SK-N-SH (cell line): ENCODE measurements at regions not wholly inside any gene's neighbourhood (a gene's known extent, or its start where the extent isn't known, plus 50 kb on each side); places are given as distances from the start of the nearest gene placed in this dataset.

Experiments used
- CHD2 ChIP-seq: fragments of 150-350 bp; IDR thresholded peaks from 2 replicates; pipeline ENCODE4 v1.6.1; 2018; ENCODE audit warnings: low read length; ENCODE audit not compliant: partially characterized antibody
- CTCF ChIP-seq: fragments of 200-600 bp; sonication (generic); IDR thresholded peaks from 2 replicates; pipeline ENCODE4 v1.6.1; 2017; ENCODE audit warnings: antibody characterized with exemption, mild to moderate bottlenecking, moderate library complexity
- EP300 ChIP-seq, 2 experiments: IDR thresholded peaks; 2 replicates each; pipeline versions ENCODE4 v1.4.0 to v1.6.1; 2012; ENCODE audit warnings: borderline replicate concordance in 1 of 2, low read depth in 1 of 2, low read length in 1 of 2
- EZH2phosphoT487 ChIP-seq: fragments of 200-600 bp; sonication (generic); IDR thresholded peaks from 2 replicates; pipeline ENCODE4 v1.6.1; 2017; ENCODE audit warnings: low read depth, mixed run types, mild to moderate bottlenecking, antibody characterized with exemption, moderate library complexity, borderline replicate concordance
- MAX ChIP-seq: IDR thresholded peaks from 2 replicates; pipeline ENCODE4 v1.4.0; 2012; ENCODE audit warnings: low read depth
- NFIC ChIP-seq: IDR thresholded peaks from 2 replicates; pipeline ENCODE4 v1.4.0; 2012; ENCODE audit warnings: borderline replicate concordance
- POLR2AphosphoS5 ChIP-seq: IDR thresholded peaks from 2 replicates; pipeline ENCODE4 v1.6.1; 2012; ENCODE audit warnings: low read depth, low read length
- RAD21 ChIP-seq: IDR thresholded peaks from 2 replicates; pipeline ENCODE4 v1.6.1; 2012; ENCODE audit warnings: mild to moderate bottlenecking, low read length
- SMC3 ChIP-seq: IDR thresholded peaks from 2 replicates; pipeline ENCODE4 v1.6.1; 2012; ENCODE audit warnings: low read depth, low read length, improper control_type of control experiment
- USF2 ChIP-seq: fragments of 150-350 bp; IDR thresholded peaks from 2 replicates; pipeline ENCODE4 v1.6.1; 2017; ENCODE audit warnings: antibody characterized with exemption, low read length, low read depth, borderline replicate concordance
- YY1 ChIP-seq: IDR thresholded peaks from 2 replicates; pipeline ENCODE4 v1.4.0; 2012; ENCODE audit warnings: low read depth, mild to moderate bottlenecking

GRCh38 chr16:54533856-54534490 lies 247.4 kb upstream of the IRX3 start:
- TF ChIP-seq CTCF (no peak), MAX (no peak), POLR2AphosphoS5 (no peak), USF2 (no peak), YY1 (no peak), CHD2 (no peak), NFIC (no peak), EZH2phosphoT487 (no peak), RAD21 (no peak), SMC3 (no peak), EP300 (IDR thresholded peaks at IDR 0.05; ENCODE audit: borderline replicate concordance in 1 of 2, low read depth in 1 of 2, low read length in 1 of 2) (no peak)
